Liver (tissue), 8 donors: ENCODE measurements at regions not wholly inside any gene's neighbourhood (a gene's known extent, or its start where the extent isn't known, plus 50 kb on each side); places are given as distances from the start of the nearest gene placed in this dataset.

Source experiments
- DNase-seq: peaks from one replicate; pipeline ENCODE4 v3.0.0-alpha.2; 2017; ENCODE audit warnings: low spot score
- H3K27ac ChIP-seq, 2 donors: one replicate each; pipeline ENCODE4 v1.7.0; 2013; ENCODE audit warnings: inconsistent platforms in 2 of 2, low read length in 2 of 2, control low read depth in 1 of 2, low read depth in 1 of 2, mild to moderate bottlenecking in 1 of 2
- H3K27me3 ChIP-seq, 4 donors: one replicate each; pipeline versions ENCODE4 v1.6.1 to v1.7.0; 2013; ENCODE audit warnings: low read length in 3 of 4, inconsistent platforms in 1 of 4, mild to moderate bottlenecking in 1 of 4, moderate library complexity in 1 of 4; ENCODE audit not compliant: control insufficient read depth in 4 of 4, insufficient read depth in 4 of 4
- H3K36me3 ChIP-seq, 4 donors: one replicate each; pipeline versions ENCODE4 v1.6.1 to v1.7.0; 2013; ENCODE audit warnings: low read length in 3 of 4, mild to moderate bottlenecking in 3 of 4, low read depth in 1 of 4, moderate library complexity in 1 of 4; ENCODE audit not compliant: control insufficient read depth in 4 of 4, insufficient read depth in 3 of 4
- H3K4me1 ChIP-seq, 4 donors: one replicate each; pipeline versions ENCODE4 v1.6.1 to v1.7.0; 2013; ENCODE audit warnings: low read length in 3 of 4, mild to moderate bottlenecking in 3 of 4, moderate library complexity in 1 of 4; ENCODE audit not compliant: control insufficient read depth in 4 of 4, insufficient read depth in 4 of 4
- H3K4me3 ChIP-seq, 3 donors: one replicate each; pipeline versions ENCODE4 v1.6.1 to v1.7.0; 2013; ENCODE audit warnings: low read length in 3 of 3, control low read depth in 1 of 3, low read depth in 1 of 3, mild to moderate bottlenecking in 1 of 3
- H3K9ac ChIP-seq, 2 donors: one replicate each; pipeline ENCODE4 v1.7.0; 2013; ENCODE audit warnings: low read length in 2 of 2, mild to moderate bottlenecking in 2 of 2, moderate library complexity in 2 of 2, control low read depth in 1 of 2, low read depth in 1 of 2
- H3K9me3 ChIP-seq, 4 donors: one replicate each; pipeline versions ENCODE4 v1.6.1 to v1.7.0; 2013; ENCODE audit warnings: low read length in 3 of 4; ENCODE audit not compliant: control insufficient read depth in 4 of 4
- ATF3 ChIP-seq: IDR thresholded peaks from 2 replicates; pipeline ENCODE4 v1.6.1; 2016; ENCODE audit warnings: antibody characterized with exemption
- CTCF ChIP-seq: fragments of 150-350 bp; IDR thresholded peaks from 2 replicates; pipeline ENCODE4 v1.5.1; 2017; ENCODE audit warnings: improper control_type of control experiment, low read depth, low read length; ENCODE audit not compliant: missing input control
- EGR1 ChIP-seq, 2 donors: IDR thresholded peaks; 2 replicates each; pipeline ENCODE4 v1.6.1; 2016 to 2018; ENCODE audit warnings: antibody characterized with exemption in 2 of 2, low read depth in 2 of 2
- FOXA1 ChIP-seq: IDR thresholded peaks from 2 replicates; pipeline ENCODE4 v1.6.1; 2016; ENCODE audit warnings: antibody characterized with exemption
- FOXA2 ChIP-seq: IDR thresholded peaks from 2 replicates; pipeline ENCODE4 v1.6.1; 2016; ENCODE audit warnings: antibody characterized with exemption
- GABPA ChIP-seq, 2 donors: IDR thresholded peaks in 1 of 2; conservative IDR thresholded peaks in 1 of 2; 2 replicates each; pipeline ENCODE4 v1.6.1; 2016; ENCODE audit warnings: antibody characterized with exemption in 2 of 2, mild to moderate bottlenecking in 1 of 2, moderate library complexity in 1 of 2
- HNF4A ChIP-seq, 2 donors: conservative IDR thresholded peaks; 2 replicates each; pipeline ENCODE4 v1.6.1; 2016; ENCODE audit warnings: antibody characterized with exemption in 2 of 2, mild to moderate bottlenecking in 2 of 2
- HNF4G ChIP-seq: IDR thresholded peaks from 2 replicates; pipeline ENCODE4 v1.6.1; 2016; ENCODE audit warnings: antibody characterized with exemption
- JUND ChIP-seq, 2 donors: IDR thresholded peaks; 2 replicates each; pipeline ENCODE4 v1.6.1; 2016; ENCODE audit warnings: antibody characterized with exemption in 2 of 2
- NR2F2 ChIP-seq: IDR thresholded peaks from 2 replicates; pipeline ENCODE4 v1.6.1; 2016; ENCODE audit warnings: antibody characterized with exemption
- RAD21 ChIP-seq, 2 donors: IDR thresholded peaks; 2 replicates each; pipeline ENCODE4 v1.6.1; 2016; ENCODE audit warnings: antibody characterized with exemption in 2 of 2, mild to moderate bottlenecking in 2 of 2
- REST ChIP-seq: IDR thresholded peaks from 2 replicates; pipeline ENCODE4 v1.6.1; 2016; ENCODE audit warnings: antibody characterized with exemption, mild to moderate bottlenecking
- RXRA ChIP-seq, 2 donors: IDR thresholded peaks; 2 replicates each; pipeline ENCODE4 v1.6.1; 2017 to 2018; ENCODE audit warnings: antibody characterized with exemption in 2 of 2, mild to moderate bottlenecking in 1 of 2
- SP1 ChIP-seq: IDR thresholded peaks from 2 replicates; pipeline ENCODE4 v1.6.1; 2018; ENCODE audit warnings: antibody characterized with exemption, mild to moderate bottlenecking
- TAF1 ChIP-seq: conservative IDR thresholded peaks from 2 replicates; pipeline ENCODE4 v1.6.1; 2016; ENCODE audit warnings: antibody characterized with exemption, mild to moderate bottlenecking
- YY1 ChIP-seq: IDR thresholded peaks from 2 replicates; pipeline ENCODE4 v1.6.1; 2016; ENCODE audit warnings: antibody characterized with exemption, mild to moderate bottlenecking
- ZBTB33 ChIP-seq: IDR thresholded peaks from 2 replicates; pipeline ENCODE4 v1.6.1; 2016; ENCODE audit warnings: antibody characterized with exemption
- WGBS: extraction: QIAGEN DNeasy Blood & Tissue Kit; methylation state at CpG from one replicate; pipeline ENCODE4 v1.1.7; 2013; 5-methylcytosine and 5-hydroxymethylcytosine counted together
- donor health status: healthy.
- donor health status: healthy.
- donor health status: healthy.
- donor health status: healthy.
- donor health status: healthy.

- Histone ChIP-seq H3K27ac (no peak overlapping the region), H3K9ac (no peak overlapping the region), H3K9me3 (peaks cover 0 to 5% (median 0%) of the 10 kb centered on the region in 4 donors), H3K36me3 (no peaks in the 10 kb centered on the region), H3K27me3 (no peaks in the 10 kb centered on the region), H3K4me3 (no peak overlapping the region), H3K4me1 (no peaks in the 10 kb centered on the region)
- no peak for DNase-seq
- TF ChIP-seq JUND (IDR thresholded peaks at IDR 0.05), result no peak
- TF ChIP-seq RXRA (IDR thresholded peaks at IDR 0.05), result no peak
- no peak for TF ChIP-seq GABPA (IDR thresholded peaks at IDR 0.05 in 1 of 2, conservative IDR thresholded peaks at IDR 0.05 in 1 of 2)
- TF ChIP-seq SP1, result no peak
- TF ChIP-seq HNF4G, result no peak
- TF ChIP-seq ZBTB33, result no peak
- no peak for TF ChIP-seq YY1
- no peak for TF ChIP-seq TAF1
- no peak for TF ChIP-seq ATF3
- TF ChIP-seq CTCF, result no peak
- 77% methylated on average over 1 of the region's 1 CpG for WGBS
Observed at GRCh38 chr2:220366765-220367164, 739.3 kb downstream of the SLC4A3 start.

- no peak for TF ChIP-seq HNF4A (conservative IDR thresholded peaks at IDR 0.05)
- no peak for TF ChIP-seq HNF4G
- TF ChIP-seq GABPA (IDR thresholded peaks at IDR 0.05 in 1 of 2, conservative IDR thresholded peaks at IDR 0.05 in 1 of 2), result no peak
- no peak for TF ChIP-seq SP1
- TF ChIP-seq RXRA (IDR thresholded peaks at IDR 0.05), result no peak
- no peak for TF ChIP-seq JUND (IDR thresholded peaks at IDR 0.05)
- no peak overlapping the region for H3K4me3 ChIP-seq
- H3K27ac ChIP-seq, result no peak overlapping the region
- no peak for DNase-seq
- H3K27me3 ChIP-seq, result no peaks in the 10 kb centered on the region
- peaks cover 0 to 5% (median 0%) of the 10 kb centered on the region in 4 donors for H3K9me3 ChIP-seq
- no peaks in the 10 kb centered on the region for H3K36me3 ChIP-seq
- H3K9ac ChIP-seq, result no peak overlapping the region
- H3K4me1 ChIP-seq, result no peaks in the 10 kb centered on the region
Observed at GRCh38 chr2:220370764-220371163, 743.3 kb downstream of the SLC4A3 start.

GRCh38 chr2:220371211-220371610 is 743.8 kb downstream of the SLC4A3 start:
- Histone ChIP-seq H3K36me3 (no peaks in the 10 kb centered on the region), H3K4me1 (no peaks in the 10 kb centered on the region), H3K9ac (no peak overlapping the region), H3K9me3 (peaks cover 0 to 2% (median 0%) of the 10 kb centered on the region in 4 donors), H3K4me3 (no peak overlapping the region), H3K27ac (no peak overlapping the region), H3K27me3 (no peaks in the 10 kb centered on the region)
- 47% methylated on average over 2 of the region's 2 CpGs for WGBS
- TF ChIP-seq FOXA2, result no peak
- no peak for TF ChIP-seq REST
- TF ChIP-seq HNF4A (conservative IDR thresholded peaks at IDR 0.05), result no peak
- TF ChIP-seq FOXA1, result no peak
- TF ChIP-seq EGR1 (IDR thresholded peaks at IDR 0.05; ENCODE audit: low read depth in 2 of 2), result no peak
- TF ChIP-seq JUND (IDR thresholded peaks at IDR 0.05), result no peak
- TF ChIP-seq RAD21 (IDR thresholded peaks at IDR 0.05), result no peak
- no peak for TF ChIP-seq YY1
- no peak for TF ChIP-seq NR2F2
- DNase-seq, result no peak
